Retinal pigment epithelial cell (primary cell): ENCODE measurements at regions not wholly inside any gene's neighbourhood (a gene's known extent, or its start where the extent isn't known, plus 50 kb on each side); places are given as distances from the start of the nearest gene placed in this dataset.

ENCODE experiments used
- DNase-seq: peaks from one replicate; pipeline ENCODE4 v3.0.0-alpha.2; 2010; ENCODE audit warnings: low read depth
- H3K4me3 ChIP-seq: 2 replicates; pipeline ENCODE4 v1.5.1; 2011; ENCODE audit warnings: mild to moderate bottlenecking, low read length, control low read depth, moderate library complexity
- TF ChIP-seq, protein P1 (sequence below): conservative IDR thresholded peaks from 2 replicates; pipeline ENCODE4 v1.5.1; 2011; ENCODE audit warnings: low read depth, low read length, control low read depth, inconsistent platforms

DNA sequence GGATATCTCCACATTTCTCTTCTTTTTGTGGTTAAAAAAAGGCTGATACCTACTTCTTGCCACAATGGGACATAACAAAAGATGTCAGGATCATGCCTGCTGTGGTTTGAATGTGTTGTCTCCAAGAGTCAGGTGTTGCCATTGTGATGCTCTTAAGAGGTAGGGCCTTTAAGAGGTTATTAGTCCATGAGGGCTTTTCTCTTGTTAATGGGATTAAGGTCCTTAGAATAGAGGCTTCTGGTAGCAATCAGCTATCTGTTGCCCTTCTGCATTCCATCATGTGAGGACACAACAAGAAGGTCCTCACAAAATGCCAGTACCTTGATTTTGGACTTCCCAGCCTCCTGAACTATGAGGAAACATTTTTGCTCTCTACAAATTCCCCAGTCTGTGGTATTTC is 191.4 kb downstream of the GBA3 start:
- no peak overlapping the region for H3K4me3 ChIP-seq
- TF ChIP-seq, protein P1, sequence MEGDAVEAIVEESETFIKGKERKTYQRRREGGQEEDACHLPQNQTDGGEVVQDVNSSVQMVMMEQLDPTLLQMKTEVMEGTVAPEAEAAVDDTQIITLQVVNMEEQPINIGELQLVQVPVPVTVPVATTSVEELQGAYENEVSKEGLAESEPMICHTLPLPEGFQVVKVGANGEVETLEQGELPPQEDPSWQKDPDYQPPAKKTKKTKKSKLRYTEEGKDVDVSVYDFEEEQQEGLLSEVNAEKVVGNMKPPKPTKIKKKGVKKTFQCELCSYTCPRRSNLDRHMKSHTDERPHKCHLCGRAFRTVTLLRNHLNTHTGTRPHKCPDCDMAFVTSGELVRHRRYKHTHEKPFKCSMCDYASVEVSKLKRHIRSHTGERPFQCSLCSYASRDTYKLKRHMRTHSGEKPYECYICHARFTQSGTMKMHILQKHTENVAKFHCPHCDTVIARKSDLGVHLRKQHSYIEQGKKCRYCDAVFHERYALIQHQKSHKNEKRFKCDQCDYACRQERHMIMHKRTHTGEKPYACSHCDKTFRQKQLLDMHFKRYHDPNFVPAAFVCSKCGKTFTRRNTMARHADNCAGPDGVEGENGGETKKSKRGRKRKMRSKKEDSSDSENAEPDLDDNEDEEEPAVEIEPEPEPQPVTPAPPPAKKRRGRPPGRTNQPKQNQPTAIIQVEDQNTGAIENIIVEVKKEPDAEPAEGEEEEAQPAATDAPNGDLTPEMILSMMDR = no peak
- DNase-seq = no peak

DNA sequence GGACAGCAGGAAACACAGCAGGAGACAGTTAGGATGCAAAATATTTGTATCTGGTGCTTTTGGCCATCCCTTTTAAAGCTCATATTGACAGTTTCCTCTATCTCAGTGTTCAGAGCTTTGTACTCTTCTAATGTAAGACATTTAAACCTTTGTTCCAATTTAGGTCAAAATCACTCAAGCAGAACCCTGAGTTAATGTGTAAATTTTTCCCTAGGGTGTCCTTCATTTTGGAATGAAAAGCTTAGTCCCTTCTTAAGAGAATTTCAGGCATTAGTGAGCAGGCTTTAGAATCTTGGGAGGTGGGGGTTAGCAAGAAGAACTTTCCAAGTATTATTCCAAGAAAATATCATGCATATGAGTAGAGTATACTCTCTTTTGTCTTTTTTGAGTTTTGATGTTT is 188.7 kb downstream of the GBA3 start:
- TF ChIP-seq, protein P1 = no peak
- DNase-seq = no peak
- no peak overlapping the region for H3K4me3 ChIP-seq

DNA sequence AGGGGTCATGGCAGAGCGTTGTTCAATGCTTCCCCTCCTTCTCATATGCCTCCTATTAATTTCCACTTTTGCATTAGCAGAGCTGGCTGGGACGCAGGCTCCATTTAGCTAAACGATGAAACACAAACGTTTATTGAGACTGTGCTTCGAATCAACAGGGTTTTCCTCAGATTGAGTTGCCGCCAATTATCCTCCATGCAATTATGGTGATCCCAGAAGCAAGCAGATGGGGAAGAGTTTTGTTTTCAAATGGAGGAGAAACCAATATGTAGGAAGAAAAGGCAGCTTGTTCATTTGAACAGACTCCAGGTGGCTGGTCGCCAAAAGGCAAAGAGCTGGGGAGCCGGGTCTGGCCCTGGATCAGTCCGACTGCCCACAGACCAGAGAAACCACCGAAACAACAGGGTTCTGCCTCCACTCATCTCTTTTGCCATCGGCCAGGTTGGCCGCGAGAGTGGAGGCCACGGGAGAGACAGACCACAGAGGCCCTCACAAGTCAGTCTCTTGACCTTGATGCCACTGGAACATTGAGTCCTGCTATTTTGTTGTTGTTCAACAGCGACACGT is 184.8 kb downstream of the GBA3 start:
- DNase-seq = no peak
- H3K4me3 ChIP-seq = no peak overlapping the region
- TF ChIP-seq, protein P1 = no peak

DNA sequence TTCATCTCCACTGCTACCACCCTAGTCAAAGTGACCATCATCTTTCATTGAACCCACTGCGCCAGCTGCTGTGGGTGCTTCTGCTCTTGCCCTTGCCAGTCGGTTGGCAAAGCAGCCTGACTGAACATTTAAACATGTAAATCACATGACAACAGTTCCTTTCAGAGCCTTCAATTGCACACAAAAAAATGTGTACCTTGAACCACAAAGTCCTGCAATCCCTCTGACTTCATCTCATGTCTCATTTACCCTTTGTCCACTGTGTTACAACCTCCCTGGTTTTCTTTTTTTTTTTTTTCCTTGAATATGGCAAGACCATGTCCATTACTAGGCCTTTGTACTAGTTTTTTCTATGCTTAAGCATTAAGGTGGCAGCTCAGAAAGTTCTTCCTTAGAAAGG is 183.5 kb downstream of the GBA3 start:
- DNase-seq = no peak
- TF ChIP-seq, protein P1 = no peak
- H3K4me3 ChIP-seq = no peak overlapping the region

DNA sequence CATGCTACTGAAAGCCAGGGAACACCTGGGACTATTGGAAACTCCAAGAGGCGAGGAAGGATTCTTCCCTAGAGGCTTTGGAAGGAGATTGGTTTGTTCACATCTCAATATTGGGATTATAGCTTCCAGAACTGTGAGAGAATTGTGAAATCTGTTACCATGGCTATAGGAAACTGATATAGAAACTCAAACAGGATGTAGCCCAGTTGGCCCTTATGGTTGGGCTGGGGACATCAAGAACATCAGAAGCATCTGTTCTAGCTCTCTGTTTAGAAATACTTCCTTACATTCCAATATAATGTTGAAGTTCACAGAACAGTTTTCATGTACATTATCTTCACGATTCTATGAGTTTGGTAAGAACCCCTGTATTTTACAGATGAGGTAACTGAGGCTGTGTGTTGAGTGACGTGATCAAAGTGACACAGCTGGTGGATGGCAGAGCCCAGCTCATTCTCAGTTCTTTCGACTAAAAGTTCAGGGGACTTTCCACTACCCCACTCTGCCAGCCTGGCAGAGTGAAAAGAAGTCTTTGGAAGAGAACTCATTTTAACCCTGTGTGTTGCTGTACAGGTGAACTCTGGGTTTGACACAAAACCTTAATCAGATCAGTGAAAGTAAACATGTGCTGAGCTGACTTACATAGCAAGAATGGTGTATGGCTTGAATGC is 183.0 kb downstream of the GBA3 start:
- H3K4me3 ChIP-seq = no peak overlapping the region

DNA sequence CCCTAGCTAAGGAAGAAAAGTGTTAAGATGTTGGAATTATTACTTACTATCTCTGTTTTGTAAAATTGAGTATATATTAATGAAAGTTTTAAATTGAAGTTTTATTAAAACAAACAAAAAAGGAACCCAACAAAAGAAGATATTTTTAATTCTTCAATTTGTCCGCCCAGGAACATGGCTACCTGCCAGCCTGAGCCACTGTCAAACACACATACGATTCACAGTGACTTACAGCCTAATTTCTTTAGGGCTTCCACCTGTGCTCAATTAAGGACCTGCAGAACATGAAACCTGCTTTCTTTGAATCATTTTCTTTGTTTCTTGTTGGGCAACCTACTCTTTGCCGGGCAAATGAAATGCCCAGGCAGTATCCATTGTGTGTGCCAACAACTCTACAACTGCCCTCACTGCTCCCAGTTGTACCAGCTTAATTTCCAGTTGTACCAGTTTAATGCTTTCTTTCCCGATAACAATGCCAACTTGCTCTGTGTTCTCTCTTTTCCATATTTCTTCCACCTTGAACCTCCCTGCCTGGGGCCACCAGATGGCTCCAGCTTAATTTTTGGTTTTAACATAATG is 181.7 kb downstream of the GBA3 start:
- no peak overlapping the region for H3K4me3 ChIP-seq
- no peak for DNase-seq
- TF ChIP-seq, protein P1 = no peak

More for the DNA sequence above, 183.0 kb downstream of the GBA3 start:
- DNase-seq = no peak
- TF ChIP-seq, protein P1 = no peak

DNA sequence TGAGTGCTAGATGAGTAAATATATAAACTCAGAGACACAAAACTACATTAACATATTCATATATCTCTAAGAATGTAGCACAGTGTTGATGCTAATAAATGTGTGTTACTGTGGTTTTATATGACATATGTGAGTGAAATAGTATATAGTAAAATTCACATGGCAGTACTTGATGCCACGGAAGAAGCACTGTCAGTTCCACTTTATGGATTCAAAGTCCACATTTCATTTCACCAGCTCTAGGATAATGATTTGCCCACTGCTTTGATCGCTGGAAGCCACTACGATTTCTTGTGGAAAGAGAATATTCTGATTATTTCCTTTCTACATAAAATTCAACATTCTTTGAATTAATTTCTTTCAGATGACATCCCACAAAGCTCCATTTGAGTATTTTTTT is 181.2 kb downstream of the GBA3 start:
- TF ChIP-seq, protein P1 = no peak
- H3K4me3 ChIP-seq = no peak overlapping the region
- DNase-seq = no peak
